A549 (cell line): ENCODE measurements at regions not wholly inside any gene's neighbourhood (a gene's known extent, or its start where the extent isn't known, plus 50 kb on each side); places are given as distances from the start of the nearest gene placed in this dataset.
A peak's percentile ranks its signal among the peaks of the same experiment; 100 is the strongest.

Experiments
- ATAC-seq, 2 experiments: fragments of 200-7000 bp in 1 of 2; fragments of >200 bp in 1 of 2; cut with Nextera tagmentation in 1 of 2; cut with Tn5 transposase in 1 of 2; 3 replicates each; pipeline versions ENCODE4 v1.8.0 to v1.9.1; 2018 to 2020; ENCODE audit warnings: mild to moderate bottlenecking in 1 of 2, moderate library complexity in 1 of 2
- CTCF ChIA-PET: fragments of 300-600 bp; sonication (Branson Sonifier 250); formaldehyde crosslinking; extraction: SDS; loops from one replicate; lab custom pipeline; 2021; ENCODE audit warnings: antibody characterized with exemption, inconsistent platforms; lab: Yijun Ruan, JAX
- POLR2A ChIA-PET: fragments of 350-600 bp; formaldehyde crosslinking; extraction: SDS; loops from one replicate; lab custom pipeline; 2021; ENCODE audit warnings: antibody characterized with exemption, inconsistent platforms; lab: Yijun Ruan, JAX
- DNase-seq, 2 experiments: peaks; one replicate each; pipeline versions ENCODE4 v3.0.0 to v3.0.0-alpha.2; 2011 to 2016; ENCODE audit warnings: low read depth in 1 of 2, low spot score in 1 of 2
- FAIRE-seq: peaks from 2 replicates; lab custom pipeline; 2011; peaks lifted over from hg19 to GRCh38; lab: Jason Lieb, UNC
- H3K27ac ChIP-seq, 2 experiments: fragments of >200 bp; sonication (Bioruptor Twin); formaldehyde crosslinking; 3 replicates each; pipeline ENCODE4 v1.5.1; 2016 to 2017
- H3K4me1 ChIP-seq: fragments of >200 bp; sonication (Bioruptor Twin); formaldehyde crosslinking; 3 replicates; pipeline ENCODE4 v1.6.1; 2016
- H3K4me2 ChIP-seq: fragments of >200 bp; sonication (Bioruptor Twin); formaldehyde crosslinking; 3 replicates; pipeline ENCODE4 v1.6.1; 2016
- H3K4me3 ChIP-seq: fragments of >200 bp; sonication (Bioruptor Twin); formaldehyde crosslinking; 3 replicates; pipeline ENCODE4 v1.5.1; 2016
- H3K9me3 ChIP-seq: fragments of >200 bp; sonication (Bioruptor Twin); formaldehyde crosslinking; 3 replicates; pipeline ENCODE4 v1.6.1; 2016
- EHMT2 ChIP-seq: fragments of 200-600 bp; sonication (generic); IDR thresholded peaks from 2 replicates; pipeline ENCODE4 v1.6.1; 2016; ENCODE audit warnings: antibody characterized with exemption, low read depth, mild to moderate bottlenecking, moderate library complexity
- FOSB ChIP-seq: fragments of 250-450 bp; sonication (Bioruptor Pico); IDR thresholded peaks from 2 replicates; pipeline ENCODE4 v1.5.0; 2020; ENCODE audit warnings: mild to moderate bottlenecking, moderate library complexity
- FOXS1 ChIP-seq: fragments of 250-450 bp; sonication (Bioruptor Pico); IDR thresholded peaks from 2 replicates; pipeline ENCODE4 v1.5.0; 2020; ENCODE audit warnings: mild to moderate bottlenecking, moderate library complexity
- JUNB ChIP-seq: fragments of >200 bp; sonication (Bioruptor Twin); formaldehyde crosslinking; IDR thresholded peaks from 2 replicates; pipeline ENCODE4 v1.6.1; 2016
- MAFK ChIP-seq: fragments of 450-650 bp; IDR thresholded peaks from 2 replicates; pipeline ENCODE4 v1.6.1; 2014; ENCODE audit not compliant: partially characterized antibody
- POLR2A ChIP-seq: IDR thresholded peaks from 2 replicates; pipeline ENCODE4 v1.6.1; 2012; ENCODE audit warnings: mild to moderate bottlenecking, low read length
- RAD21 ChIP-seq, 2 experiments: fragments of >200 bp in 1 of 2; sonication (Bioruptor Twin) in 1 of 2; formaldehyde crosslinking in 1 of 2; IDR thresholded peaks in 1 of 2; conservative IDR thresholded peaks in 1 of 2; 2 replicates in 1 of 2; 3 replicates in 1 of 2; pipeline ENCODE4 v1.6.1; 2012 to 2018; ENCODE audit warnings: inconsistent platforms in 1 of 2
- RARB ChIP-seq: fragments of 250-450 bp; sonication (Bioruptor Pico); IDR thresholded peaks from 2 replicates; pipeline ENCODE4 v1.8.0; 2021; ENCODE audit warnings: mild to moderate bottlenecking, moderate library complexity
- TP53 ChIP-seq: fragments of 250-450 bp; sonication (Bioruptor Pico); IDR thresholded peaks from 2 replicates; pipeline ENCODE4 v1.5.0; 2021; ENCODE audit warnings: mild to moderate bottlenecking, moderate library complexity
- ZFP36 ChIP-seq: fragments of 450-650 bp; IDR thresholded peaks from 2 replicates; pipeline ENCODE4 v1.6.1; 2014; ENCODE audit warnings: borderline replicate concordance; ENCODE audit not compliant: partially characterized antibody
- ZSCAN20 ChIP-seq: fragments of 250-450 bp; sonication (Bioruptor Pico); IDR thresholded peaks from 2 replicates; pipeline ENCODE4 v1.8.0; 2022; ENCODE audit warnings: mild to moderate bottlenecking, moderate library complexity
- WGBS: methylation state at CpG from one replicate; pipeline ENCODE4 v1.1.6; 2017; ENCODE audit errors: missing lambda C conversion rate; 5-methylcytosine and 5-hydroxymethylcytosine counted together
- TF ChIP-seq, protein P1 (sequence below): fragments of 150-350 bp; IDR thresholded peaks from 2 replicates; pipeline ENCODE4 v1.6.1; 2014; ENCODE audit warnings: low read depth, mild to moderate bottlenecking, low read length
- TF ChIP-seq, protein P2 (sequence below): fragments of 250-450 bp; sonication (Bioruptor Pico); IDR thresholded peaks from 2 replicates; pipeline ENCODE4 v1.5.0; 2020; ENCODE audit warnings: low read depth, mild to moderate bottlenecking, moderate library complexity

DNA sequence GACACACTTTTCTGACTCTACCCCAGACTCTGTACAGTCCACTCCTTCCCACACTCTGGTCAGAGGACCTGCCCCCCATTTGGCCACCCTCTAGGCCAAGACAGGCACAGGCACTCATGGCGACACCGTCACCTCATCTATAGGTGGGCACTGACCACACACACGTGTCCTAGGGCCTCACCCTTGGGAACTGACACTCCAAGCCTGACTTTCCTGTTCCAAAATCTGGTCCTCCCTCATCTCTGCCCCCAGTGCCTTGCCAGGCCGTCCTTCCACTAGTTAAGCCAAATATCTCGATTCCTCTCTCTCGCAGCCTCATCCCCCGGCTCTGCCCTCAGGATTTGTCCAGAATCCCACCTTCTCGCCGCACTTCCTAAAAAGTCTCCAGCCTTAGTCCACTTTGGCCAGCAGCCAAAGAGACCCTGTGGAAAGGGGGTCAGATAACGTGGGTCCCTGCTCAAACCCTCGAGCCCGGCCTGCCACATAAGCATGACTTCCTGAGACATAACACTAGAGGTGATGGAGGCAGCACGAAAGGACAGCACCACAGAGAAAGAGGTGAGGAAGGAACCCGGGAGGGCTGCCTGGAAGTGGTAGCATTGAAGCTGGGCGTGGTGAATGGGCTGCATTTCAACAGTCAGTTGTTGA, 105.8 kb upstream of the OTOS start:
- TF ChIP-seq TP53 (no peak), POLR2A (no peak), ZFP36 (peak; percentile 63), EHMT2 (no peak), ZSCAN20 (CRISPR knock-in tag) (no peak), FOXS1 (CRISPR knock-in tag) (no peak)
- H3K4me1 ChIP-seq = peaks cover 13% of the 10 kb centered on the region

DNA sequence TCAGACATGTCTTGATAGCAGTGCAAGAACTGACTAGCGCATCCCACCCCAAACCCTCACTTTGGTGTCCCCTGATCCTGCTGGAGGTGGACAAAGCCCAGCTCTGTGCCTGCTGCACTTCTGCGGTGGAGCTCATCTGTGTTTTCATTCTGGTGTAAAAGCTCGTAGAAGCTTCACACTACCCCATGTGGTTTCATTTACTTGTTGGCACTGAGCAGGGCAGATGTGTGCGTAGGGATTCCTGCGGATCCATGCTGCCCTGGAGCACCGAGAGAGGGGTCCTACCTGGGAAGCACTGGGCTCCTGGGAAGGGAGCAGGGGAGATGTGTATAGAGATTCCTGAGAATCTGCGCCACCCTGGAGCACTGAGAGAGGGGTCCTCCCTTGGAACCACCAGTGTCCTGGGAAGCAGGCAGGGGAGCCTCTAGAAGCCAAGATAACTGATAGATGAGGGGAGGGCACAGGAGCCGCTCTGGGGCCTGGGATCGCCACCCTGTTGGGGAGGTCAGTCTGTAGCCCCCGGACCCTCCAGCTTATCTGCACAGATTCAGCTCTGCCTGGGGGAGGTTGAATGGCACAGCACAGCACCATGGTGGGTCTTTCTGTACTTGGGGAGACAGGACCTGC, 106.9 kb upstream of the OTOS start:
- DNase-seq (no peak), ATAC-seq (no peak), FAIRE-seq (no peak)
- Histone ChIP-seq H3K27ac (no peak overlapping the region), H3K9me3 (no peaks in the 10 kb centered on the region), H3K4me2 (no peak overlapping the region), H3K4me3 (no peak overlapping the region), H3K4me1 (peaks cover 23% of the 10 kb centered on the region)
- CTCF ChIA-PET = no interaction called here
- WGBS = 87% methylated on average over 10 of the region's 10 CpGs
- POLR2A ChIA-PET = no interaction called here
- TF ChIP-seq ZFP36 = no peak

More for the DNA sequence above, 105.8 kb upstream of the OTOS start:
- FAIRE-seq = no peak
- Histone ChIP-seq H3K9me3 (no peaks in the 10 kb centered on the region; the same call in 2 of the 3 replicates), H3K4me3 (no peak overlapping the region), H3K4me2 (no peak overlapping the region), H3K27ac (no peak overlapping the region; a peak in 1 of 6 replicates)
- 84% methylated on average over 15 of the region's 15 CpGs for WGBS
- DNase-seq = no peak
- no peak for ATAC-seq
- ChIA-PET POLR2A (no interaction called here), CTCF (interaction anchor here (0.6 kb wide), 1 partner anchor 1270 kb away, joined by 3 read pairs; no protein-coding TSS in a partner anchor)

DNA sequence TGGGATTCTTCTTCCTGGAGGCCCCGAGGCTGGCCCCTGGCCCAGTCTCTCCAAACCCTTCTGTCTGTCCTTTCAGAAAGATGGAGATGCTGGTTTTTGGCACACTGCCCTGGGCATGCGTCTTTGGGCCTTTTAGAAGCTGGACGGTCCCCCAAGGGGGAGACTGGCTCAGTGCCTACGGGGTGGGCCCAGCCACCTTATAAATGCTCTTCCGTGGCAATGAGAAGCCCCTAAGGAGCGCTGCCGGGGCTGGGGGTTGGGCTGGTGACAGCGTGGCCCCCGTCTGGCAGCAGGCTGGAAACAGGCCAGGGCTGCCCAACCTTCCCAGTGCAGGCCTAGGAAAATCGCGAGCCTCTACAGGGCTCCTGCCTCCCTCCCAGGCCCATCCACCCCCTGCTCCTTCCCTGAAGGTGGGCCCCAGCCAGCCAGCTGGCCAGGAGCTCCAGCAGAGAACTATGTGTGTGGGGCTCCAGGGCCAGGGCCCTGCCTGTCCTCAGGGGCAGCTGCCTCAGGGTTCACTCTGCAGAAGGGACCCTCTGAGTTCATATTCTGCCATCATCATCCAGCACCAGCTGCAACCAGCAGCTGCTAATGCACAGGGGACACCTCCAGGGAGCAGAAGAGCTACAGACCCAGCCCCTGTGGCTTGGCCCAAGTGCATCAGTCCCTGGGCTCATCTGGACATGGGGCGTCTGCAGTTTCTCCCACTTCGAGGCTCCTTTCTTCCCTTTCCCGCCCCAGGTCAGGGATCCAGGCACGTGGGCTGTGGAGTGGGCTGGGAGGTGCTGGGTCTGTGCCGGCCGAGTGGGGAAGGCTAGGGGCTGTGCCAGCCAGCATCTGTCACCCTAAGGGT, 107.6 kb upstream of the OTOS start:
- CTCF ChIA-PET = interaction anchor here (0.6 to 2.9 kb wide), 3 partner anchors 15 to 83 kb away, joined by 3 to 12 read pairs (median 3); no protein-coding TSS in a partner anchor
- H3K27ac ChIP-seq = no peak overlapping the region; a peak in 1 of 6 replicates
- DNase-seq (no peak), FAIRE-seq (no peak), ATAC-seq (no peak)
- no peaks in the 10 kb centered on the region for H3K9me3 ChIP-seq
- 89% methylated on average over 10 of the region's 17 CpGs for WGBS
- H3K4me1 ChIP-seq = peaks cover 25% of the 10 kb centered on the region
- H3K4me2 ChIP-seq = no peak overlapping the region
- POLR2A ChIA-PET = no interaction called here
- TF ChIP-seq RAD21 (conservative IDR thresholded peaks at IDR 0.05 in 1 of 2, IDR thresholded peaks at IDR 0.05 in 1 of 2) (no peak), MAFK (no peak), RARB (CRISPR knock-in tag) (no peak), JUNB (no peak), FOSB (CRISPR knock-in tag) (no peak), EHMT2 (no peak)
- TF ChIP-seq, protein P1, sequence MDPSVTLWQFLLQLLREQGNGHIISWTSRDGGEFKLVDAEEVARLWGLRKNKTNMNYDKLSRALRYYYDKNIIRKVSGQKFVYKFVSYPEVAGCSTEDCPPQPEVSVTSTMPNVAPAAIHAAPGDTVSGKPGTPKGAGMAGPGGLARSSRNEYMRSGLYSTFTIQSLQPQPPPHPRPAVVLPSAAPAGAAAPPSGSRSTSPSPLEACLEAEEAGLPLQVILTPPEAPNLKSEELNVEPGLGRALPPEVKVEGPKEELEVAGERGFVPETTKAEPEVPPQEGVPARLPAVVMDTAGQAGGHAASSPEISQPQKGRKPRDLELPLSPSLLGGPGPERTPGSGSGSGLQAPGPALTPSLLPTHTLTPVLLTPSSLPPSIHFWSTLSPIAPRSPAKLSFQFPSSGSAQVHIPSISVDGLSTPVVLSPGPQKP = no peak
- TF ChIP-seq, protein P2, sequence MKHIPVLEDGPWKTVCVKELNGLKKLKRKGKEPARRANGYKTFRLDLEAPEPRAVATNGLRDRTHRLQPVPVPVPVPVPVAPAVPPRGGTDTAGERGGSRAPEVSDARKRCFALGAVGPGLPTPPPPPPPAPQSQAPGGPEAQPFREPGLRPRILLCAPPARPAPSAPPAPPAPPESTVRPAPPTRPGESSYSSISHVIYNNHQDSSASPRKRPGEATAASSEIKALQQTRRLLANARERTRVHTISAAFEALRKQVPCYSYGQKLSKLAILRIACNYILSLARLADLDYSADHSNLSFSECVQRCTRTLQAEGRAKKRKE = no peak
- H3K4me3 ChIP-seq = no peak overlapping the region
